ENCODE measurements at regions not wholly inside any gene's neighbourhood (a gene's known extent, or its start where the extent isn't known, plus 50 kb on each side); places are given as distances from the start of the nearest gene placed in this dataset.

DNA sequence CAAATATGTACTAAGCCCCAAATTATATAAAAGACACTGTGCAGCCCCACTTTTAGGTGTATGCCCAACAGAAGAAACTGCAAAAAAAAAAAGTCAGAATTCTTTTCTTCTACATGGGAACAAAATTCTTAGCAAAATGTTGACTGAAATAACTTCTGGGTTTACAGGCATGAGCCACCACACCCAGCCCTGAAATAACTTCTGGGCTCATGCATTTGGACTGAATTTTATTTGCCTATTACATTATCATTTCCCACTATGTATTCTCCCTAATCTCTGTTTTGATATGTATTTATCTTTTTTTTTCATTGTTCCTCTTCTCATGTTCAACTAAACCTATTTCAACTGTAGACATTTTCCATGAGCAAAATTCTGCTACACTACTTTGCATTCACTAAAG is 169.2 kb downstream of the GRIN2B start:
- DNase-seq (ENCODE audit: low spot score), result no peak
- no peak overlapping the region for H3K4me3 ChIP-seq
- intact Hi-C loops (cut with DNase I), result no loop called here
- no peak overlapping the region for H3K27ac ChIP-seq
- TF ChIP-seq POLR2AphosphoS5 (IDR thresholded peaks at IDR 0.05), result no peak
- TF ChIP-seq POLR2A (IDR thresholded peaks at IDR 0.05), result no peak
- TF ChIP-seq, protein P1, sequence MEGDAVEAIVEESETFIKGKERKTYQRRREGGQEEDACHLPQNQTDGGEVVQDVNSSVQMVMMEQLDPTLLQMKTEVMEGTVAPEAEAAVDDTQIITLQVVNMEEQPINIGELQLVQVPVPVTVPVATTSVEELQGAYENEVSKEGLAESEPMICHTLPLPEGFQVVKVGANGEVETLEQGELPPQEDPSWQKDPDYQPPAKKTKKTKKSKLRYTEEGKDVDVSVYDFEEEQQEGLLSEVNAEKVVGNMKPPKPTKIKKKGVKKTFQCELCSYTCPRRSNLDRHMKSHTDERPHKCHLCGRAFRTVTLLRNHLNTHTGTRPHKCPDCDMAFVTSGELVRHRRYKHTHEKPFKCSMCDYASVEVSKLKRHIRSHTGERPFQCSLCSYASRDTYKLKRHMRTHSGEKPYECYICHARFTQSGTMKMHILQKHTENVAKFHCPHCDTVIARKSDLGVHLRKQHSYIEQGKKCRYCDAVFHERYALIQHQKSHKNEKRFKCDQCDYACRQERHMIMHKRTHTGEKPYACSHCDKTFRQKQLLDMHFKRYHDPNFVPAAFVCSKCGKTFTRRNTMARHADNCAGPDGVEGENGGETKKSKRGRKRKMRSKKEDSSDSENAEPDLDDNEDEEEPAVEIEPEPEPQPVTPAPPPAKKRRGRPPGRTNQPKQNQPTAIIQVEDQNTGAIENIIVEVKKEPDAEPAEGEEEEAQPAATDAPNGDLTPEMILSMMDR (IDR thresholded peaks at IDR 0.05), result no peak
- no peaks in the 10 kb centered on the region for H3K4me1 ChIP-seq (replicated peaks)
- no peaks in the 10 kb centered on the region for H3K36me3 ChIP-seq
- H3K9me3 ChIP-seq, result no peaks in the 10 kb centered on the region
- no peaks in the 10 kb centered on the region for H3K27me3 ChIP-seq (replicated peaks; ENCODE audit: insufficient read depth)

DNA sequence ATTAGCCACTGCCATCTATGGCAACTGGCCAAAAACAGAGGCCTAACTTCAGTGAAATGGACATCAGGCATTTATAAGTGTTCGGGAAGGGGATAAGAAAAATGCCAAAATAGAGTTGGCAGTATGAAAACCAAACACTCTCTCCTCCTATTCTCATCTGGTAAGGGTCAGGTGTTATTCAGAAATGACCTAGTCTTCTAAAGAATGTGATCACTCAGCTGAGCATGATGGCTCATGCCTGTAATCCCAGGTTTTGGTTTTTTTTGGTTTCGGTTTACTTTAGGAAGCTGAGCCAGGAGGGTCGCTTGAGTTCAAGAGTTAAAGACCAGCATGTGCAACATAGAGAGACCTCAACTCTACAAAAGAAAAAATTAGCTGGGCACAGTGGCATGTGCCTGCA is 170.3 kb downstream of the GRIN2B start:
- H3K36me3 ChIP-seq, result no peaks in the 10 kb centered on the region
- H3K4me1 ChIP-seq (replicated peaks), result no peaks in the 10 kb centered on the region
- H3K27me3 ChIP-seq (replicated peaks; ENCODE audit: insufficient read depth), result no peaks in the 10 kb centered on the region
- intact Hi-C loops (cut with DNase I), result no loop called here
- 51% methylated on average over 3 of the region's 3 CpGs for WGBS
- DNase-seq (ENCODE audit: low spot score), result no peak
- H3K9me3 ChIP-seq, result no peaks in the 10 kb centered on the region
- TF ChIP-seq POLR2AphosphoS5 (IDR thresholded peaks at IDR 0.05), result no peak
- TF ChIP-seq, protein P1 (IDR thresholded peaks at IDR 0.05), result no peak
- TF ChIP-seq POLR2A (IDR thresholded peaks at IDR 0.05), result no peak
- no peak overlapping the region for H3K4me3 ChIP-seq
- no peak overlapping the region for H3K27ac ChIP-seq

DNA sequence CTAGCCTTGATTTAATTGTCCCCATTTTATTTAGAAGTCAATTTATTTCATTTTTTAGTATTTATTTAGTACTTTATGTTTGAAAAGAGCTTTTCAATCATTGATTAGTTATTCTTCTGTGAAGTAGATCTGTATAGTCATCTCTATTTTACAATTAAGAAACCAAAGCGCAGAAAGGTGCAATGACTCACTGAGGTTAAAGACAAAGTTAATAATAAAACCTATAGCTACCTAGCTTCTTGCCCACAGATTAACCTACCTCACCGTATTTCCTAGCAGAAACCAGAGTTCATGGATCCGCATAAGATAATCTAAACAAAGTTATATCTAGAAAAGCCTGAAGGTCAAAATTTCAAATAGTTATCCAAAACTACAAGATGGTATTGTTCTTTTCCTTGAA is 176.4 kb downstream of the GRIN2B start:
- TF ChIP-seq, protein P1 (IDR thresholded peaks at IDR 0.05), result no peak
- TF ChIP-seq POLR2A (IDR thresholded peaks at IDR 0.05) (no peak), POLR2AphosphoS5 (IDR thresholded peaks at IDR 0.05) (no peak)
- no peaks in the 10 kb centered on the region for H3K4me1 ChIP-seq (replicated peaks)
- H3K9me3 ChIP-seq, result no peaks in the 10 kb centered on the region
- intact Hi-C loops (cut with DNase I), result no loop called here
- WGBS, result 58% methylated on average over 3 of the region's 3 CpGs
- DNase-seq (ENCODE audit: low spot score), result no peak
- no peaks in the 10 kb centered on the region for H3K27me3 ChIP-seq (replicated peaks; ENCODE audit: insufficient read depth)
- no peak overlapping the region for H3K27ac ChIP-seq
- H3K4me3 ChIP-seq, result no peak overlapping the region
- no peaks in the 10 kb centered on the region for H3K36me3 ChIP-seq

DNA sequence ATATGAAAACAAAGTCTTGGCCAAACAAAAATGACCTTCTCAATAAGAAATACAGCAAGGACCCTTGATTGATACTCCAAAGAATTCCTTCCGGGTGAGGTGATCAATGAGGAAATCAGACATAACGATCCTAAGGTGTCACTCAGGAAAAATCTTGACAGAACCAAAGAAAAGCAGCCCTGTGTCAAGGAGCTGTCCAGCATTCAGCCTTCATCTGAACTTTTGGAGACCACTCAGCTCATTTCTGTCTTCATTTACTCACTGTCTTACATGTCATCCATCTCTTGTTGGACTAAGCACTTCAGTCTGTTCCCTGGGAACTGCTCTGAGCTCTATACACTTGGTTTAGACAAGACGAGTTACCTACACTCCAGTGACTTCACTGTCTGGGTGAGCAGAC is 179.9 kb downstream of the GRIN2B start:
- no peaks in the 10 kb centered on the region for H3K27me3 ChIP-seq (replicated peaks; ENCODE audit: insufficient read depth)
- no peaks in the 10 kb centered on the region for H3K4me1 ChIP-seq (replicated peaks)
- 53% methylated on average over 3 of the region's 3 CpGs for WGBS
- H3K27ac ChIP-seq, result no peak overlapping the region
- H3K36me3 ChIP-seq, result no peaks in the 10 kb centered on the region
- DNase-seq (ENCODE audit: low spot score), result no peak
- H3K9me3 ChIP-seq, result no peaks in the 10 kb centered on the region
- intact Hi-C loops (cut with DNase I), result no loop called here
- TF ChIP-seq POLR2A (IDR thresholded peaks at IDR 0.05) (no peak), POLR2AphosphoS5 (IDR thresholded peaks at IDR 0.05) (no peak)
- TF ChIP-seq, protein P1 (IDR thresholded peaks at IDR 0.05), result no peak
- no peak overlapping the region for H3K4me3 ChIP-seq

DNA sequence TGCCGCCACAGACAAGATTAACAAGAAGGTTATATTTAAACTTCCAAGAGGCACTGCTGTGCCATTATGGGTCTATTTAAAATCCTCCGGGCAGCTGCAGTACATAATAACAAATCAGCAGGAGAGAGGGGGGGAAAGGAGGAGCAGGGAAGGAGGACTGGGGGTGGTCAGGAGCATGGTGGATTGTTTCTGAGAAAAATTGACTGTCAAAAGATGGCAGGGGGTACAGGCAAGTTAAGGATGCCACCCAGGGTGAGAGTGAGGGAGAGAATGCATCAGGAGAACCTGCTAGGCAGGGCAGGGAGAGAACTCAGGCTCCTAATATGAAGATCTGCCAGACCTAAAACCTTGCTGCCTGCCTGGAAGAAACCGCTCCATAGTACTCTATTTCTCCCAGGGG is 181.8 kb downstream of the GRIN2B start:
- H3K27me3 ChIP-seq (replicated peaks; ENCODE audit: insufficient read depth), result no peaks in the 10 kb centered on the region
- TF ChIP-seq, protein P1 (IDR thresholded peaks at IDR 0.05), result no peak
- no peak for TF ChIP-seq POLR2A (IDR thresholded peaks at IDR 0.05)
- TF ChIP-seq POLR2AphosphoS5 (IDR thresholded peaks at IDR 0.05), result no peak
- DNase-seq (ENCODE audit: low spot score), result no peak
- no peaks in the 10 kb centered on the region for H3K9me3 ChIP-seq
- no peaks in the 10 kb centered on the region for H3K36me3 ChIP-seq
- WGBS, result 47% methylated on average over 3 of the region's 3 CpGs
- intact Hi-C loops (cut with DNase I), result no loop called here
- no peaks in the 10 kb centered on the region for H3K4me1 ChIP-seq (replicated peaks)
- H3K4me3 ChIP-seq, result no peak overlapping the region
- no peak overlapping the region for H3K27ac ChIP-seq
